Smooth muscle cell (in vitro differentiated cells): ENCODE measurements at regions not wholly inside any gene's neighbourhood (a gene's known extent, or its start where the extent isn't known, plus 50 kb on each side); places are given as distances from the start of the nearest gene placed in this dataset.

Experiments used
- DNase-seq: peaks from one replicate; lab custom pipeline; 2025; ENCODE audit not compliant: unreplicated experiment; lab: John Stamatoyannopoulos, UW
- H2AFZ ChIP-seq: fragments of 200-600 bp; sonication (generic); 2 replicates; pipeline ENCODE4 v1.6.0; 2016; ENCODE audit warnings: antibody characterized with exemption, low read depth, mild to moderate bottlenecking
- H3F3A ChIP-seq: fragments of 200-600 bp; sonication (generic); 2 replicates; pipeline ENCODE4 v1.6.0; 2017; ENCODE audit warnings: antibody characterized with exemption, low read depth
- H3K27ac ChIP-seq: fragments of 200-600 bp; sonication (generic); 2 replicates; pipeline ENCODE4 v1.5.1; 2016; ENCODE audit warnings: low read depth, mild to moderate bottlenecking
- H3K27me3 ChIP-seq: fragments of 200-600 bp; sonication (generic); 2 replicates; pipeline ENCODE4 v1.6.1; 2016; ENCODE audit warnings: low read depth, mild to moderate bottlenecking
- H3K36me3 ChIP-seq: fragments of 200-600 bp; sonication (generic); 2 replicates; pipeline ENCODE4 v1.5.1; 2016; ENCODE audit warnings: low read depth
- H3K4me1 ChIP-seq: fragments of 200-600 bp; sonication (generic); 2 replicates; pipeline ENCODE4 v1.5.1; 2016; ENCODE audit warnings: low read depth
- H3K4me2 ChIP-seq: fragments of 200-600 bp; sonication (generic); 2 replicates; pipeline ENCODE4 v1.6.0; 2016; ENCODE audit warnings: mild to moderate bottlenecking
- H3K4me3 ChIP-seq: fragments of 200-600 bp; sonication (generic); 2 replicates; pipeline ENCODE4 v1.5.1; 2016; ENCODE audit warnings: mild to moderate bottlenecking
- H3K79me2 ChIP-seq: fragments of 200-600 bp; sonication (generic); 2 replicates; pipeline ENCODE4 v1.6.0; 2016; ENCODE audit warnings: low read depth, mild to moderate bottlenecking
- H3K9ac ChIP-seq: fragments of 200-600 bp; sonication (generic); 2 replicates; pipeline ENCODE4 v1.6.0; 2016; ENCODE audit warnings: low read depth
- H3K9me3 ChIP-seq: fragments of 200-600 bp; sonication (generic); replicated peaks from 2 replicates; pipeline ENCODE4 v1.5.1; 2016; ENCODE audit warnings: low read depth
- H4K20me1 ChIP-seq: fragments of 200-600 bp; sonication (generic); 2 replicates; pipeline ENCODE4 v1.6.0; 2016; ENCODE audit warnings: low read depth
- CTCF ChIP-seq: fragments of 200-600 bp; sonication (generic); IDR thresholded peaks from 2 replicates; pipeline ENCODE4 v1.5.1; 2017; ENCODE audit warnings: borderline replicate concordance, mild to moderate bottlenecking, antibody characterized with exemption; ENCODE audit not compliant: insufficient read depth, poor library complexity, severe bottlenecking
- WGBS: methylation state at CpG from one replicate; pipeline ENCODE4 v1.1.7; 2016; ENCODE audit warnings: low lambda C conversion rate; 5-methylcytosine and 5-hydroxymethylcytosine counted together

- Histone ChIP-seq H2AFZ (no peak overlapping the region), H3K4me1 (peaks cover 11% of the 10 kb centered on the region), H3F3A (no peaks in the 10 kb centered on the region), H3K27me3 (no peaks in the 10 kb centered on the region), H3K36me3 (no peaks in the 10 kb centered on the region), H3K27ac (no peak overlapping the region), H3K4me2 (no peak overlapping the region), H3K9me3 (no peaks in the 10 kb centered on the region), H3K4me3 (no peak overlapping the region), H3K79me2 (no peaks in the 10 kb centered on the region), H4K20me1 (no peaks in the 10 kb centered on the region), H3K9ac (no peak overlapping the region)
- no peak for DNase-seq
- WGBS, result 55% methylated on average over 3 of the region's 3 CpGs
- no peak for TF ChIP-seq CTCF
These were observed 82.0 kb downstream of the BTG1 start for GRCh38 chr12:92063641-92064040.

- no peaks in the 10 kb centered on the region for H3K9me3 ChIP-seq
- no peaks in the 10 kb centered on the region for H3K36me3 ChIP-seq
- H3K4me3 ChIP-seq, result no peak overlapping the region
- no peak for TF ChIP-seq CTCF
- no peak overlapping the region for H3K27ac ChIP-seq
- H3F3A ChIP-seq, result no peaks in the 10 kb centered on the region
- H3K27me3 ChIP-seq, result no peaks in the 10 kb centered on the region
- no peak overlapping the region for H3K9ac ChIP-seq
- H4K20me1 ChIP-seq, result no peaks in the 10 kb centered on the region
- H3K4me2 ChIP-seq, result no peak overlapping the region
- H3K4me1 ChIP-seq, result peaks cover 11% of the 10 kb centered on the region
- DNase-seq, result no peak
- 73% methylated on average over 6 of the region's 6 CpGs for WGBS
- no peaks in the 10 kb centered on the region for H3K79me2 ChIP-seq
- H2AFZ ChIP-seq, result no peak overlapping the region
These were observed 82.8 kb downstream of the BTG1 start for GRCh38 chr12:92062539-92063493.

- Histone ChIP-seq H3K79me2 (no peaks in the 10 kb centered on the region), H3K36me3 (no peaks in the 10 kb centered on the region), H4K20me1 (no peaks in the 10 kb centered on the region), H3K4me1 (peaks cover 11% of the 10 kb centered on the region), H3K9me3 (no peaks in the 10 kb centered on the region), H3K9ac (no peak overlapping the region), H3K27ac (no peak overlapping the region), H3F3A (no peaks in the 10 kb centered on the region), H3K4me3 (no peak overlapping the region), H2AFZ (no peak overlapping the region), H3K4me2 (no peak overlapping the region), H3K27me3 (no peaks in the 10 kb centered on the region)
- no peak for DNase-seq
- TF ChIP-seq CTCF, result no peak
These were observed 84.6 kb downstream of the BTG1 start for GRCh38 chr12:92061061-92061460.

GRCh38 chr12:92059960-92060359 is 85.7 kb downstream of the BTG1 start:
- Histone ChIP-seq H3K9me3 (no peaks in the 10 kb centered on the region), H3K4me2 (peak overlapping the region; percentile 60), H2AFZ (peak overlapping the region; percentile 60), H3F3A (no peaks in the 10 kb centered on the region), H3K79me2 (no peaks in the 10 kb centered on the region), H3K4me1 (peaks cover 11% of the 10 kb centered on the region), H4K20me1 (no peaks in the 10 kb centered on the region), H3K4me3 (no peak overlapping the region), H3K36me3 (no peaks in the 10 kb centered on the region), H3K27me3 (no peaks in the 10 kb centered on the region), H3K9ac (no peak overlapping the region), H3K27ac (peak overlapping the region; percentile 50)
- no peak for TF ChIP-seq CTCF
- WGBS, result 33% methylated on average over 2 of the region's 2 CpGs
- no peak for DNase-seq
